ENCODE measurements at regions not wholly inside any gene's neighbourhood (a gene's known extent, or its start where the extent isn't known, plus 50 kb on each side); places are given as distances from the start of the nearest gene placed in this dataset.

- DNase-seq (ENCODE audit: low read depth in 6 of 9, low spot score in 9 of 9): no peak
- no peak overlapping the region for H3K4me3 ChIP-seq (ENCODE audit: low read length in 2 of 2)
- H3K27me3 ChIP-seq (ENCODE audit: control insufficient read depth in 2 of 2, insufficient read depth in 1 of 2, low read length in 1 of 2): peaks cover 0 to 2% of the 10 kb centered on the region in 2 donors
- no peaks in the 10 kb centered on the region for H3K9me3 ChIP-seq (ENCODE audit: control insufficient read depth in 2 of 2, insufficient read depth in 1 of 2, low read length in 1 of 2)
- H3K27ac ChIP-seq (ENCODE audit: low read depth in 1 of 2, low read length in 1 of 2): no peak overlapping the region
- WGBS: 93% methylated on average over 1 of the region's 1 CpG
- no peaks in the 10 kb centered on the region for H3K4me1 ChIP-seq (ENCODE audit: control insufficient read depth in 2 of 2, insufficient read depth in 2 of 2, low read length in 2 of 2)
- H3K36me3 ChIP-seq (ENCODE audit: control insufficient read depth in 2 of 2, insufficient read depth in 2 of 2, low read length in 1 of 2): no peaks in the 10 kb centered on the region
Measured at GRCh38 chr7:24125765-24126164, 158.2 kb upstream of the NPY start.

GRCh38 chr7:24127930-24128329 lies 156.1 kb upstream of the NPY start:
- no peaks in the 10 kb centered on the region for H3K4me1 ChIP-seq (ENCODE audit: control insufficient read depth in 2 of 2, insufficient read depth in 2 of 2, low read length in 2 of 2)
- no peak for DNase-seq (ENCODE audit: low read depth in 6 of 9, low spot score in 9 of 9)
- no peaks in the 10 kb centered on the region for H3K27me3 ChIP-seq (ENCODE audit: control insufficient read depth in 2 of 2, insufficient read depth in 1 of 2, low read length in 1 of 2)
- H3K9me3 ChIP-seq (ENCODE audit: control insufficient read depth in 2 of 2, insufficient read depth in 1 of 2, low read length in 1 of 2): no peaks in the 10 kb centered on the region
- no peaks in the 10 kb centered on the region for H3K36me3 ChIP-seq (ENCODE audit: control insufficient read depth in 2 of 2, insufficient read depth in 2 of 2, low read length in 1 of 2)
- no peak overlapping the region for H3K27ac ChIP-seq (ENCODE audit: low read depth in 1 of 2, low read length in 1 of 2)
- H3K4me3 ChIP-seq (ENCODE audit: low read length in 2 of 2): no peak overlapping the region
- 67% methylated on average over 3 of the region's 3 CpGs for WGBS

GRCh38 chr7:24129597-24129996 lies 154.4 kb upstream of the NPY start:
- Histone ChIP-seq H3K9me3 (ENCODE audit: control insufficient read depth in 2 of 2, insufficient read depth in 1 of 2, low read length in 1 of 2) (no peaks in the 10 kb centered on the region), H3K36me3 (ENCODE audit: control insufficient read depth in 2 of 2, insufficient read depth in 2 of 2, low read length in 1 of 2) (no peaks in the 10 kb centered on the region), H3K27ac (ENCODE audit: low read depth in 1 of 2, low read length in 1 of 2) (no peak overlapping the region), H3K27me3 (ENCODE audit: control insufficient read depth in 2 of 2, insufficient read depth in 1 of 2, low read length in 1 of 2) (no peaks in the 10 kb centered on the region), H3K4me3 (ENCODE audit: low read length in 2 of 2) (no peak overlapping the region), H3K4me1 (ENCODE audit: control insufficient read depth in 2 of 2, insufficient read depth in 2 of 2, low read length in 2 of 2) (no peaks in the 10 kb centered on the region)
- DNase-seq (ENCODE audit: low read depth in 6 of 9, low spot score in 9 of 9): no peak
- WGBS: 90% methylated on average over 4 of the region's 4 CpGs

- Histone ChIP-seq H3K27me3 (ENCODE audit: control insufficient read depth in 2 of 2, insufficient read depth in 1 of 2, low read length in 1 of 2) (no peaks in the 10 kb centered on the region), H3K4me1 (ENCODE audit: control insufficient read depth in 2 of 2, insufficient read depth in 2 of 2, low read length in 2 of 2) (no peaks in the 10 kb centered on the region), H3K9me3 (ENCODE audit: control insufficient read depth in 2 of 2, insufficient read depth in 1 of 2, low read length in 1 of 2) (no peaks in the 10 kb centered on the region)
Measured at GRCh38 chr7:24130631-24131030, 153.4 kb upstream of the NPY start.

GRCh38 chr7:24133691-24134090 lies 150.3 kb upstream of the NPY start:
- DNase-seq (ENCODE audit: low read depth in 6 of 9, low spot score in 9 of 9): no peak

More at GRCh38 chr7:24130631-24131030, 153.4 kb upstream of the NPY start:
- H3K36me3 ChIP-seq (ENCODE audit: control insufficient read depth in 2 of 2, insufficient read depth in 2 of 2, low read length in 1 of 2): no peaks in the 10 kb centered on the region
- no peak overlapping the region for H3K27ac ChIP-seq (ENCODE audit: low read depth in 1 of 2, low read length in 1 of 2)
- no peak for DNase-seq (ENCODE audit: low read depth in 6 of 9, low spot score in 9 of 9)
- no peak overlapping the region for H3K4me3 ChIP-seq (ENCODE audit: low read length in 2 of 2)

DNA sequence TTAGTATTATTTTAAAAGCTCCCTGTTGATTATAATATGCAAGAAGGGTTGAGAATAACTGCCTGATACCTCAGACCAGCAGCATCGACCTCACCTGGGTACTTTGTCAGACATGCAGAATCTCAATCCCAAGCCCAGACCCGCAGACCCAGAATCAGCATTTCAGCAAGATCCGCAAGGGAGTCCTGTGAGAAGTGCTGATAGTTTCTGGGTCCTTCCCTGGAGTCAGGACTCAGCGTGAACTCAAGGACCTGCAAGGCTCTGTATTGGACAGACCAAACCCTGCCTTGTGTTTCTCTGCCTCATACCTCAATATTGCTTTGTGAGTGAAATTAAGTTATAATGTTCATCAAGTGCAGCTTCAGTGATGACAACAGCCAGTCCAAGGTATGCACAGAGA lies 149.5 kb upstream of the NPY start:
- no peak overlapping the region for H3K4me3 ChIP-seq (ENCODE audit: low read length in 2 of 2)
- 94% methylated on average over 4 of the region's 4 CpGs for WGBS
- DNase-seq (ENCODE audit: low read depth in 6 of 9, low spot score in 9 of 9): no peak

More at GRCh38 chr7:24133691-24134090, 150.3 kb upstream of the NPY start:
- no peak overlapping the region for H3K27ac ChIP-seq (ENCODE audit: low read depth in 1 of 2, low read length in 1 of 2)
- no peaks in the 10 kb centered on the region for H3K4me1 ChIP-seq (ENCODE audit: control insufficient read depth in 2 of 2, insufficient read depth in 2 of 2, low read length in 2 of 2)
- no peaks in the 10 kb centered on the region for H3K36me3 ChIP-seq (ENCODE audit: control insufficient read depth in 2 of 2, insufficient read depth in 2 of 2, low read length in 1 of 2)
- no peaks in the 10 kb centered on the region for H3K9me3 ChIP-seq (ENCODE audit: control insufficient read depth in 2 of 2, insufficient read depth in 1 of 2, low read length in 1 of 2)
- WGBS: 31% methylated on average over 4 of the region's 4 CpGs
- no peak overlapping the region for H3K4me3 ChIP-seq (ENCODE audit: low read length in 2 of 2)
- H3K27me3 ChIP-seq (ENCODE audit: control insufficient read depth in 2 of 2, insufficient read depth in 1 of 2, low read length in 1 of 2): no peaks in the 10 kb centered on the region

GRCh38 chr7:24135003-24135817 lies 148.8 kb upstream of the NPY start:
- H3K4me1 ChIP-seq (ENCODE audit: control insufficient read depth in 2 of 2, insufficient read depth in 2 of 2, low read length in 2 of 2): no peaks in the 10 kb centered on the region
- no peaks in the 10 kb centered on the region for H3K27me3 ChIP-seq (ENCODE audit: control insufficient read depth in 2 of 2, insufficient read depth in 1 of 2, low read length in 1 of 2)
- no peaks in the 10 kb centered on the region for H3K9me3 ChIP-seq (ENCODE audit: control insufficient read depth in 2 of 2, insufficient read depth in 1 of 2, low read length in 1 of 2)
- no peak for DNase-seq (ENCODE audit: low read depth in 6 of 9, low spot score in 9 of 9)
- no peak overlapping the region for H3K27ac ChIP-seq (ENCODE audit: low read depth in 1 of 2, low read length in 1 of 2)
- 33% methylated on average over 4 of the region's 4 CpGs for WGBS
- no peaks in the 10 kb centered on the region for H3K36me3 ChIP-seq (ENCODE audit: control insufficient read depth in 2 of 2, insufficient read depth in 2 of 2, low read length in 1 of 2)
- H3K4me3 ChIP-seq (ENCODE audit: low read length in 2 of 2): no peak overlapping the region

More for the DNA sequence above, 149.5 kb upstream of the NPY start:
- H3K36me3 ChIP-seq (ENCODE audit: control insufficient read depth in 2 of 2, insufficient read depth in 2 of 2, low read length in 1 of 2): no peaks in the 10 kb centered on the region
- H3K27me3 ChIP-seq (ENCODE audit: control insufficient read depth in 2 of 2, insufficient read depth in 1 of 2, low read length in 1 of 2): no peaks in the 10 kb centered on the region
- no peaks in the 10 kb centered on the region for H3K9me3 ChIP-seq (ENCODE audit: control insufficient read depth in 2 of 2, insufficient read depth in 1 of 2, low read length in 1 of 2)
- no peaks in the 10 kb centered on the region for H3K4me1 ChIP-seq (ENCODE audit: control insufficient read depth in 2 of 2, insufficient read depth in 2 of 2, low read length in 2 of 2)
- H3K27ac ChIP-seq (ENCODE audit: low read depth in 1 of 2, low read length in 1 of 2): no peak overlapping the region

- Histone ChIP-seq H3K4me3 (ENCODE audit: low read length in 2 of 2) (no peak overlapping the region), H3K36me3 (ENCODE audit: control insufficient read depth in 2 of 2, insufficient read depth in 2 of 2, low read length in 1 of 2) (no peaks in the 10 kb centered on the region), H3K9me3 (ENCODE audit: control insufficient read depth in 2 of 2, insufficient read depth in 1 of 2, low read length in 1 of 2) (no peaks in the 10 kb centered on the region), H3K27me3 (ENCODE audit: control insufficient read depth in 2 of 2, insufficient read depth in 1 of 2, low read length in 1 of 2) (no peaks in the 10 kb centered on the region), H3K27ac (ENCODE audit: low read depth in 1 of 2, low read length in 1 of 2) (no peak overlapping the region), H3K4me1 (ENCODE audit: control insufficient read depth in 2 of 2, insufficient read depth in 2 of 2, low read length in 2 of 2) (no peaks in the 10 kb centered on the region)
- WGBS: 89% methylated on average over 3 of the region's 3 CpGs
- DNase-seq (ENCODE audit: low read depth in 6 of 9, low spot score in 9 of 9): no peak
Measured at GRCh38 chr7:24137338-24137737, 146.7 kb upstream of the NPY start.

- Histone ChIP-seq H3K27me3 (ENCODE audit: control insufficient read depth in 2 of 2, insufficient read depth in 1 of 2, low read length in 1 of 2) (no peaks in the 10 kb centered on the region), H3K36me3 (ENCODE audit: control insufficient read depth in 2 of 2, insufficient read depth in 2 of 2, low read length in 1 of 2) (no peaks in the 10 kb centered on the region), H3K4me3 (ENCODE audit: low read length in 2 of 2) (no peak overlapping the region), H3K27ac (ENCODE audit: low read depth in 1 of 2, low read length in 1 of 2) (no peak overlapping the region), H3K4me1 (ENCODE audit: control insufficient read depth in 2 of 2, insufficient read depth in 2 of 2, low read length in 2 of 2) (no peaks in the 10 kb centered on the region), H3K9me3 (ENCODE audit: control insufficient read depth in 2 of 2, insufficient read depth in 1 of 2, low read length in 1 of 2) (no peaks in the 10 kb centered on the region)
- no peak for DNase-seq (ENCODE audit: low read depth in 6 of 9, low spot score in 9 of 9)
Measured at GRCh38 chr7:24138343-24138742, 145.6 kb upstream of the NPY start.
